ENCODE measurements at regions not wholly inside any gene's neighbourhood (a gene's known extent, or its start where the extent isn't known, plus 50 kb on each side); places are given as distances from the start of the nearest gene placed in this dataset.
A peak's percentile ranks its signal among the peaks of the same experiment; 100 is the strongest.

GRCh38 chr18:29449424-29449823 lies 1272.5 kb upstream of the CDH2 start:
- TF ChIP-seq, protein P1, sequence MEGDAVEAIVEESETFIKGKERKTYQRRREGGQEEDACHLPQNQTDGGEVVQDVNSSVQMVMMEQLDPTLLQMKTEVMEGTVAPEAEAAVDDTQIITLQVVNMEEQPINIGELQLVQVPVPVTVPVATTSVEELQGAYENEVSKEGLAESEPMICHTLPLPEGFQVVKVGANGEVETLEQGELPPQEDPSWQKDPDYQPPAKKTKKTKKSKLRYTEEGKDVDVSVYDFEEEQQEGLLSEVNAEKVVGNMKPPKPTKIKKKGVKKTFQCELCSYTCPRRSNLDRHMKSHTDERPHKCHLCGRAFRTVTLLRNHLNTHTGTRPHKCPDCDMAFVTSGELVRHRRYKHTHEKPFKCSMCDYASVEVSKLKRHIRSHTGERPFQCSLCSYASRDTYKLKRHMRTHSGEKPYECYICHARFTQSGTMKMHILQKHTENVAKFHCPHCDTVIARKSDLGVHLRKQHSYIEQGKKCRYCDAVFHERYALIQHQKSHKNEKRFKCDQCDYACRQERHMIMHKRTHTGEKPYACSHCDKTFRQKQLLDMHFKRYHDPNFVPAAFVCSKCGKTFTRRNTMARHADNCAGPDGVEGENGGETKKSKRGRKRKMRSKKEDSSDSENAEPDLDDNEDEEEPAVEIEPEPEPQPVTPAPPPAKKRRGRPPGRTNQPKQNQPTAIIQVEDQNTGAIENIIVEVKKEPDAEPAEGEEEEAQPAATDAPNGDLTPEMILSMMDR (IDR thresholded peaks at IDR 0.05): no peak
- TF ChIP-seq, protein P2, sequence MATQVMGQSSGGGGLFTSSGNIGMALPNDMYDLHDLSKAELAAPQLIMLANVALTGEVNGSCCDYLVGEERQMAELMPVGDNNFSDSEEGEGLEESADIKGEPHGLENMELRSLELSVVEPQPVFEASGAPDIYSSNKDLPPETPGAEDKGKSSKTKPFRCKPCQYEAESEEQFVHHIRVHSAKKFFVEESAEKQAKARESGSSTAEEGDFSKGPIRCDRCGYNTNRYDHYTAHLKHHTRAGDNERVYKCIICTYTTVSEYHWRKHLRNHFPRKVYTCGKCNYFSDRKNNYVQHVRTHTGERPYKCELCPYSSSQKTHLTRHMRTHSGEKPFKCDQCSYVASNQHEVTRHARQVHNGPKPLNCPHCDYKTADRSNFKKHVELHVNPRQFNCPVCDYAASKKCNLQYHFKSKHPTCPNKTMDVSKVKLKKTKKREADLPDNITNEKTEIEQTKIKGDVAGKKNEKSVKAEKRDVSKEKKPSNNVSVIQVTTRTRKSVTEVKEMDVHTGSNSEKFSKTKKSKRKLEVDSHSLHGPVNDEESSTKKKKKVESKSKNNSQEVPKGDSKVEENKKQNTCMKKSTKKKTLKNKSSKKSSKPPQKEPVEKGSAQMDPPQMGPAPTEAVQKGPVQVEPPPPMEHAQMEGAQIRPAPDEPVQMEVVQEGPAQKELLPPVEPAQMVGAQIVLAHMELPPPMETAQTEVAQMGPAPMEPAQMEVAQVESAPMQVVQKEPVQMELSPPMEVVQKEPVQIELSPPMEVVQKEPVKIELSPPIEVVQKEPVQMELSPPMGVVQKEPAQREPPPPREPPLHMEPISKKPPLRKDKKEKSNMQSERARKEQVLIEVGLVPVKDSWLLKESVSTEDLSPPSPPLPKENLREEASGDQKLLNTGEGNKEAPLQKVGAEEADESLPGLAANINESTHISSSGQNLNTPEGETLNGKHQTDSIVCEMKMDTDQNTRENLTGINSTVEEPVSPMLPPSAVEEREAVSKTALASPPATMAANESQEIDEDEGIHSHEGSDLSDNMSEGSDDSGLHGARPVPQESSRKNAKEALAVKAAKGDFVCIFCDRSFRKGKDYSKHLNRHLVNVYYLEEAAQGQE (IDR thresholded peaks at IDR 0.05; ENCODE audit: insufficient read depth in 1 of 2, low read depth in 2 of 2, low read length in 1 of 2): no peak
- no peak for TF ChIP-seq TCF7L2 (IDR thresholded peaks at IDR 0.05; ENCODE audit: low read depth, low read length)
- TF ChIP-seq POLR2AphosphoS5 (IDR thresholded peaks at IDR 0.05; ENCODE audit: low read depth, low read length): no peak
- no peak for TF ChIP-seq SIN3A (IDR thresholded peaks at IDR 0.05; ENCODE audit: borderline replicate concordance, insufficient read depth, low read depth, low read length)
- intact Hi-C loops (cut with micrococcal nuclease; ENCODE audit: unreplicated experiment): no loop called here
- ChIA-PET POLR2A (no interaction called here), CTCF (no interaction called here)
- H3K27me3 ChIP-seq (ENCODE audit: control insufficient read depth, insufficient read depth, low read length): no peaks in the 10 kb centered on the region
- in situ Hi-C loops (cut with HindIII; ENCODE audit: low pct_unique_long_range_greater_than_20kb, low sequenced_read_pairs): no loop called here
- no peak for DNase-seq (ENCODE audit: low read depth, low spot score)
- H3K36me3 ChIP-seq (ENCODE audit: control insufficient read depth, insufficient read depth, low read length): no peaks in the 10 kb centered on the region
- ATAC-seq: no peak
- H3K4me3 ChIP-seq (ENCODE audit: low read depth in 2 of 2, low read length in 2 of 2): no peak overlapping the region
- no peaks in the 10 kb centered on the region for H3K4me1 ChIP-seq (ENCODE audit: control insufficient read depth, insufficient read depth, low read length)
- H3K27ac ChIP-seq (ENCODE audit: low read length): no peak overlapping the region
- no peaks in the 10 kb centered on the region for H3K9me3 ChIP-seq (ENCODE audit: control insufficient read depth, insufficient read depth, low read depth, low read length)
- no TSS peak for BruUV-seq (replicated peaks)

- BruUV-seq (replicated peaks): no TSS peak
- Histone ChIP-seq H3K4me1 (ENCODE audit: control insufficient read depth, insufficient read depth, low read length) (no peaks in the 10 kb centered on the region), H3K9me3 (ENCODE audit: control insufficient read depth, insufficient read depth, low read depth, low read length) (no peaks in the 10 kb centered on the region), H3K36me3 (ENCODE audit: control insufficient read depth, insufficient read depth, low read length) (no peaks in the 10 kb centered on the region), H3K27me3 (ENCODE audit: control insufficient read depth, insufficient read depth, low read length) (no peaks in the 10 kb centered on the region), H3K4me3 (ENCODE audit: low read depth in 2 of 2, low read length in 2 of 2) (no peak overlapping the region), H3K27ac (ENCODE audit: low read length) (no peak overlapping the region)
- POLR2A ChIA-PET: no interaction called here
- CTCF ChIA-PET: no interaction called here
- intact Hi-C loops (cut with micrococcal nuclease; ENCODE audit: unreplicated experiment): no loop called here
- in situ Hi-C loops (cut with HindIII; ENCODE audit: low pct_unique_long_range_greater_than_20kb, low sequenced_read_pairs): no loop called here
- no peak for DNase-seq (ENCODE audit: low read depth, low spot score)
- no peak for TF ChIP-seq TCF7L2 (IDR thresholded peaks at IDR 0.05; ENCODE audit: low read depth, low read length)
- TF ChIP-seq, protein P2 (IDR thresholded peaks at IDR 0.05; ENCODE audit: insufficient read depth in 1 of 2, low read depth in 2 of 2, low read length in 1 of 2): 0 out of 4 replicates have a peak, but pooled peaks of 1 of the 2 experiments have one; percentile 31
- no peak for ATAC-seq
Observed at GRCh38 chr18:29439398-29439797, 1262.5 kb upstream of the CDH2 start.

Measured in Panc1 (cell line).